HepG2 (cell line): ENCODE measurements at regions not wholly inside any gene's neighbourhood (a gene's known extent, or its start where the extent isn't known, plus 50 kb on each side); places are given as distances from the start of the nearest gene placed in this dataset.

Experiments used
- ATAC-seq: fragments of 200-7000 bp; cut with Tn5 transposase; 3 replicates; pipeline ENCODE4 v1.9.1; 2020; ENCODE audit warnings: mild to moderate bottlenecking, moderate library complexity
- BruUV-seq: library from RNA; stranded (reverse); fragments of 400-500 nt; replicated peaks from 2 replicates; lab custom pipeline; 2021; lab: Mats Ljungman, UMichigan
- CTCF ChIA-PET: fragments of 300-600 bp; formaldehyde crosslinking; extraction: SDS; loops from one replicate; lab custom pipeline; 2021; ENCODE audit warnings: low total read pairs, inconsistent platforms, low intra/inter-chr PET ratio; lab: Yijun Ruan, JAX
- POLR2A ChIA-PET: fragments of 350-600 bp; sonication (Branson Sonifier 250); formaldehyde crosslinking; loops from one replicate; lab custom pipeline; 2020; ENCODE audit warnings: antibody characterized with exemption, inconsistent platforms; lab: Yijun Ruan, JAX
- DNase-seq: peaks from one replicate; pipeline ENCODE4 v3.0.0-alpha.2; 2015; ENCODE audit warnings: low spot score
- FAIRE-seq: peaks from 3 replicates; lab custom pipeline; 2011; peaks lifted over from hg19 to GRCh38; lab: Jason Lieb, UNC
- H2AFZ ChIP-seq: one replicate; pipeline ENCODE4 v1.6.1; 2011; ENCODE audit warnings: low read length, inconsistent platforms
- H3K27ac ChIP-seq: fragments of 300-600 bp; 3 replicates; pipeline ENCODE4 v1.8.0; 2011; ENCODE audit warnings: mixed run types, mild to moderate bottlenecking, mixed read lengths, low read length, inconsistent platforms; ENCODE audit not compliant: insufficient read depth; ENCODE audit errors: extremely low read length
- H3K27me3 ChIP-seq, 2 experiments: fragments of 200-600 bp in 1 of 2; 2 replicates in 1 of 2; 3 replicates in 1 of 2; pipeline versions ENCODE4 v1.6.0 to v1.8.0; 2011; ENCODE audit warnings: low read length in 2 of 2, mild to moderate bottlenecking in 2 of 2, moderate library complexity in 2 of 2, inconsistent platforms in 1 of 2; ENCODE audit not compliant: insufficient read depth in 2 of 2, control insufficient read depth in 1 of 2
- H3K36me3 ChIP-seq, 2 experiments: fragments of 200-600 bp in 1 of 2; replicated peaks in 1 of 2; 2 replicates in 1 of 2; 3 replicates in 1 of 2; pipeline versions ENCODE4 v1.5.1 to v1.8.0; 2011; ENCODE audit warnings: low read length in 2 of 2, inconsistent platforms in 1 of 2; ENCODE audit not compliant: insufficient read depth in 2 of 2, control insufficient read depth in 1 of 2
- H3K4me1 ChIP-seq: 2 replicates; pipeline ENCODE4 v1.5.1; 2012; ENCODE audit warnings: low read length, inconsistent platforms; ENCODE audit not compliant: insufficient read depth
- H3K4me2 ChIP-seq: 2 replicates; pipeline ENCODE4 v1.6.0; 2011; ENCODE audit warnings: low read depth, low read length, inconsistent platforms
- H3K4me3 ChIP-seq, 3 experiments: fragments of 200-600 bp in 1 of 3; sonication (generic), shearing (Covaris generic) in 1 of 3; replicated peaks in 1 of 3; 2 replicates each; pipeline ENCODE4 v1.5.1; 2011 to 2016; ENCODE audit warnings: low read length in 3 of 3, inconsistent platforms in 2 of 3, low read depth in 2 of 3, mild to moderate bottlenecking in 2 of 3, control low read depth in 1 of 3, mixed read lengths in 1 of 3; ENCODE audit not compliant: insufficient read depth in 1 of 3
- H3K79me2 ChIP-seq: one replicate; pipeline ENCODE4 v1.6.1; 2011; ENCODE audit warnings: low read length, inconsistent platforms; ENCODE audit not compliant: insufficient read depth
- H3K9ac ChIP-seq: 2 replicates; pipeline ENCODE4 v1.6.0; 2011; ENCODE audit warnings: mild to moderate bottlenecking, low read depth, low read length, inconsistent platforms; ENCODE audit not compliant: insufficient read depth
- H3K9me3 ChIP-seq: 2 replicates; pipeline ENCODE4 v1.5.1; 2012; ENCODE audit warnings: mild to moderate bottlenecking, low read length
- H4K20me1 ChIP-seq: 2 replicates; pipeline ENCODE4 v1.6.0; 2011; ENCODE audit warnings: inconsistent platforms, mild to moderate bottlenecking, low read length, moderate library complexity; ENCODE audit not compliant: insufficient read depth
- ATRX ChIP-seq: sonication (generic); formaldehyde crosslinking; IDR thresholded peaks from 2 replicates; pipeline ENCODE4 v1.4.0; 2020; ENCODE audit warnings: missing genetic modification reagents, borderline replicate concordance
- RXRA ChIP-seq: sonication (generic); formaldehyde crosslinking; IDR thresholded peaks from 2 replicates; pipeline ENCODE4 v1.5.1; 2020; ENCODE audit warnings: missing genetic modification reagents
- ZNF597 ChIP-seq: sonication (generic); formaldehyde crosslinking; IDR thresholded peaks from 2 replicates; pipeline ENCODE4 v1.5.0; 2020; ENCODE audit warnings: missing genetic modification reagents
- WGBS: methylation state at CpG from one replicate; pipeline ENCODE4 v1.1.6; 2017; ENCODE audit warnings: low lambda C conversion rate; 5-methylcytosine and 5-hydroxymethylcytosine counted together
- in situ Hi-C: cut with HindIII; loops from 2 replicates; pipeline ENCODE4 v1.10.0; 2017; ENCODE audit warnings: low pct_unique_long_range_greater_than_20kb; ENCODE audit not compliant: extremely low pct_ligation_motif_present
- intact Hi-C: fragments of 100-400 bp; cut with micrococcal nuclease; formaldehyde crosslinking; loops from one replicate; pipeline ENCODE4 v1.10.0; 2022; ENCODE audit not compliant: unreplicated experiment
- TF ChIP-seq, protein P1 (sequence below): sonication (generic); formaldehyde crosslinking; IDR thresholded peaks from 2 replicates; pipeline ENCODE4 v1.8.1; 2023; ENCODE audit warnings: mild to moderate bottlenecking, moderate library complexity, missing genetic modification reagents
- TF ChIP-seq, protein P2 (sequence below): sonication (generic); formaldehyde crosslinking; IDR thresholded peaks from 2 replicates; pipeline ENCODE4 v1.4.0; 2020; ENCODE audit warnings: missing genetic modification reagents

DNA sequence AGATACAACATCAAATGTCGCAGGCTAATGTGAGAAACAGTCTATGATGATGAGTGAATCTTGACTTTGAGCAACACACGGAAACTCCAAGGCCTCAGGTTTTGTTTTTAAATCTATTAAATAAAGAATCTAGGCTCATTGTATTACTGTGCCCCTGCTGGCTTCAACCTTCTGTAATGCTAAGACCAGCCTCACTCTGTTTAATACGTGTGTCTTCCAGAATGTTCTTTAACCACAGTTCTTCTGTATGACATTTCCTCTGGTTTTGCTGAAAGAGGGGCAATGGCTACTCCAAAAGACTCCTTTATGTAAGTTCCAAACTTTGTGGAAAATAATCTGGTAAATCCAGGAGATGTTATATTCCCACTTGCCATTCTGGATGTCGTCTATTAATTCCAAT lies 101.1 kb upstream of the TIAM1 start:
- WGBS, result 34% methylated on average over 4 of the region's 4 CpGs
- DNase-seq, result no peak
- H3K4me1 ChIP-seq, result no peaks in the 10 kb centered on the region
- no peak overlapping the region for H3K4me2 ChIP-seq
- no peaks in the 10 kb centered on the region for H4K20me1 ChIP-seq
- H3K9ac ChIP-seq, result no peak overlapping the region
- no peak for ATAC-seq
- BruUV-seq, result no TSS peak
- H3K27ac ChIP-seq, result no peak overlapping the region
- no peaks in the 10 kb centered on the region for H3K36me3 ChIP-seq
- no peak overlapping the region for H3K4me3 ChIP-seq
- no peaks in the 10 kb centered on the region for H3K79me2 ChIP-seq
- peaks cover 15% of the 10 kb centered on the region for H3K9me3 ChIP-seq
- POLR2A ChIA-PET, result no interaction called here
- in situ Hi-C loops, result no loop called here
- H2AFZ ChIP-seq, result no peak overlapping the region
- no peak for TF ChIP-seq ATRX (CRISPR knock-in tag)
- TF ChIP-seq RXRA, result no peak
- no peak for TF ChIP-seq ZNF597 (CRISPR knock-in tag)
- TF ChIP-seq, protein P1, sequence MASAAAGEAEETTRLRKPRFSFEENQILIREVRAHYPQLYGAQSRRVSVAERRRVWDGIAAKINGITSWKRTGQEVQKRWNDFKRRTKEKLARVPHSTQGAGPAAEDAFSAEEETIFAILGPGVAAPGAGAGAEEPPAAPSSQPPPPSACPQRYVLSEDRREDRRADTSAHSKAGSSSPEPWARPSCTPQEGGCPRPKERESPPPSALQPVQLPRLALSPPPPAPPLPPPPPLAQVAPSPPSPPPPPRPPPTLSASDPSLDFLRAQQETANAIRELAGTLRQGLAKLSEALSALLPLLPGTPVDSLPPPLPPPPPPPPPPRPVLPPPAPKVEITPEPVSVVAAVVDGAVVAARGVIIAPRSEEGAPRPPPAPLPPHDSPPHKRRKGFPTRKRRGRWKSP, result no peak
- TF ChIP-seq, protein P2, sequence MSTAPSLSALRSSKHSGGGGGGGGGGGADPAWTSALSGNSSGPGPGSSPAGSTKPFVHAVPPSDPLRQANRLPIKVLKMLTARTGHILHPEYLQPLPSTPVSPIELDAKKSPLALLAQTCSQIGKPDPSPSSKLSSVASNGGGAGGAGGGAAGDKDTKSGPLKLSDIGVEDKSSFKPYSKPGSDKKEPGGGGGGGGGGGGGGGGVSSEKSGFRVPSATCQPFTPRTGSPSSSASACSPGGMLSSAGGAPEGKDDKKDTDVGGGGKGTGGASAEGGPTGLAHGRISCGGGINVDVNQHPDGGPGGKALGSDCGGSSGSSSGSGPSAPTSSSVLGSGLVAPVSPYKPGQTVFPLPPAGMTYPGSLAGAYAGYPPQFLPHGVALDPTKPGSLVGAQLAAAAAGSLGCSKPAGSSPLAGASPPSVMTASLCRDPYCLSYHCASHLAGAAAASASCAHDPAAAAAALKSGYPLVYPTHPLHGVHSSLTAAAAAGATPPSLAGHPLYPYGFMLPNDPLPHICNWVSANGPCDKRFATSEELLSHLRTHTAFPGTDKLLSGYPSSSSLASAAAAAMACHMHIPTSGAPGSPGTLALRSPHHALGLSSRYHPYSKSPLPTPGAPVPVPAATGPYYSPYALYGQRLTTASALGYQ (CRISPR knock-in tag), result no peak
- TF ChIP-seq, all 625 proteins: peak for 0
- CTCF ChIA-PET, result no interaction called here
- no peaks in the 10 kb centered on the region; a peak in 1 of 5 replicates for H3K27me3 ChIP-seq
- intact Hi-C loops, result no loop called here
- FAIRE-seq, result no peak
